Hepatocyte (in vitro differentiated cells): ENCODE measurements at regions not wholly inside any gene's neighbourhood (a gene's known extent, or its start where the extent isn't known, plus 50 kb on each side); places are given as distances from the start of the nearest gene placed in this dataset.

Experiments used
- EZH2 ChIP-seq: fragments of 200-600 bp; sonication (generic); IDR thresholded peaks from 2 replicates; pipeline ENCODE4 v1.6.1; 2016; ENCODE audit warnings: antibody characterized with exemption, mild to moderate bottlenecking, borderline replicate concordance
- TF ChIP-seq, protein P1 (sequence below): fragments of 200-600 bp; sonication (generic); IDR thresholded peaks from 2 replicates; pipeline ENCODE4 v1.5.1; 2016; ENCODE audit warnings: antibody characterized with exemption, mild to moderate bottlenecking; ENCODE audit not compliant: poor library complexity

DNA sequence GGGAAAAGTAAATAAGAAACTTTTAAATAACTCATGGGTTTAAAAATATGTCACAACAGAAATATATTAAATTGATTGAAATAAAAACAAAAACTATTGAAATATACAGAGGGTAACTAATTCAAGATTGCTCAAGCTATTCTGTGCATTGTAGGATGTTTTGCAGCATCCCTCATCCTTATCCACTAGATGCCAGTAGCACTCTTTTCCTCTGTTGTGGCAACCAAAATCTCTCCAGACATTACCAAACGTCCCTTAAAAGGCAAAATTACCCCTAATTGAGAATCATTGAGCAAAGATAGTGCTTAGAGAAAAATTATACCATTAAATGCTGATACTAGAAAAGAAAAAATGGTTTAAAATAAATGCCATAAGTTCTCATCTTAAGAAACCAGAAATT is 682.6 kb downstream of the RWDD3 start:
- TF ChIP-seq, protein P1, sequence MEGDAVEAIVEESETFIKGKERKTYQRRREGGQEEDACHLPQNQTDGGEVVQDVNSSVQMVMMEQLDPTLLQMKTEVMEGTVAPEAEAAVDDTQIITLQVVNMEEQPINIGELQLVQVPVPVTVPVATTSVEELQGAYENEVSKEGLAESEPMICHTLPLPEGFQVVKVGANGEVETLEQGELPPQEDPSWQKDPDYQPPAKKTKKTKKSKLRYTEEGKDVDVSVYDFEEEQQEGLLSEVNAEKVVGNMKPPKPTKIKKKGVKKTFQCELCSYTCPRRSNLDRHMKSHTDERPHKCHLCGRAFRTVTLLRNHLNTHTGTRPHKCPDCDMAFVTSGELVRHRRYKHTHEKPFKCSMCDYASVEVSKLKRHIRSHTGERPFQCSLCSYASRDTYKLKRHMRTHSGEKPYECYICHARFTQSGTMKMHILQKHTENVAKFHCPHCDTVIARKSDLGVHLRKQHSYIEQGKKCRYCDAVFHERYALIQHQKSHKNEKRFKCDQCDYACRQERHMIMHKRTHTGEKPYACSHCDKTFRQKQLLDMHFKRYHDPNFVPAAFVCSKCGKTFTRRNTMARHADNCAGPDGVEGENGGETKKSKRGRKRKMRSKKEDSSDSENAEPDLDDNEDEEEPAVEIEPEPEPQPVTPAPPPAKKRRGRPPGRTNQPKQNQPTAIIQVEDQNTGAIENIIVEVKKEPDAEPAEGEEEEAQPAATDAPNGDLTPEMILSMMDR = peak; percentile 30
- no peak for TF ChIP-seq EZH2
